Retina (tissue), 1 donor: ENCODE measurements at regions not wholly inside any gene's neighbourhood (a gene's known extent, or its start where the extent isn't known, plus 50 kb on each side); places are given as distances from the start of the nearest gene placed in this dataset.
"Not testable (repeated sequence)": the region's sequence is repeated elsewhere in the genome, so short reads cannot be mapped to it uniquely, and the experiment has no call there.

ENCODE experiments used
- DNase-seq: peaks from one replicate; pipeline ENCODE4 v3.0.0-alpha.2; 2016

GRCh38 chr6:4346659-4347333 is 211.4 kb upstream of the ECI2 start:
- no peak for DNase-seq

- no peak for DNase-seq
Measured at GRCh38 chr6:4345543-4345942, 210.2 kb upstream of the ECI2 start.

GRCh38 chr6:4344317-4344899 is 209.0 kb upstream of the ECI2 start:
- no peak for DNase-seq

- no peak for DNase-seq
Measured at GRCh38 chr6:4342407-4343137, 207.2 kb upstream of the ECI2 start.

GRCh38 chr6:4341078-4341797 is 205.9 kb upstream of the ECI2 start:
- DNase-seq = no peak

- DNase-seq = no peak
Measured at GRCh38 chr6:4340544-4340943, 205.2 kb upstream of the ECI2 start.

GRCh38 chr6:4338884-4339283 is 203.5 kb upstream of the ECI2 start:
- no peak for DNase-seq

- no peak for DNase-seq
Measured at GRCh38 chr6:4336778-4337442, 201.5 kb upstream of the ECI2 start.

- DNase-seq = no peak
Measured at GRCh38 chr6:4336084-4336483, 200.7 kb upstream of the ECI2 start.

- not testable (repeated sequence) for DNase-seq
Measured at GRCh38 chr6:4334158-4334740, 198.9 kb upstream of the ECI2 start.

- DNase-seq = no peak
Measured at GRCh38 chr6:4327841-4328240, 192.5 kb upstream of the ECI2 start.

- no peak for DNase-seq
Measured at GRCh38 chr6:4324746-4325145, 189.4 kb upstream of the ECI2 start.

- DNase-seq = no peak
Measured at GRCh38 chr6:4323322-4323721, 187.9 kb upstream of the ECI2 start.

- no peak for DNase-seq
Measured at GRCh38 chr6:4322846-4323309, 187.5 kb upstream of the ECI2 start.

GRCh38 chr6:4322134-4322845 is 186.9 kb upstream of the ECI2 start:
- DNase-seq = no peak

GRCh38 chr6:4320860-4321259 is 185.5 kb upstream of the ECI2 start:
- no peak for DNase-seq

- DNase-seq = no peak
Measured at GRCh38 chr6:4319981-4320683, 184.8 kb upstream of the ECI2 start.

GRCh38 chr6:4318321-4318720 is 182.9 kb upstream of the ECI2 start:
- DNase-seq = no peak

- DNase-seq = peak; percentile 29
Measured at GRCh38 chr6:4316867-4317400, 181.6 kb upstream of the ECI2 start.

- DNase-seq = no peak
Measured at GRCh38 chr6:4314201-4314707, 178.9 kb upstream of the ECI2 start.
